PC-9 (cell line): ENCODE measurements at regions not wholly inside any gene's neighbourhood (a gene's known extent, or its start where the extent isn't known, plus 50 kb on each side); places are given as distances from the start of the nearest gene placed in this dataset.

ENCODE experiments used
- BruUV-seq: library from RNA; stranded (reverse); fragments of 400-500 nt; replicated peaks from 2 replicates; lab custom pipeline; 2021; lab: Mats Ljungman, UMichigan
- CTCF ChIA-PET: fragments of 300-600 bp; sonication (Branson Sonifier 250); formaldehyde crosslinking; loops from one replicate; lab custom pipeline; 2022; ENCODE audit warnings: antibody characterized with exemption; lab: Charles Lee
- POLR2A ChIA-PET: fragments of 300-600 bp; sonication (Branson Sonifier 250); formaldehyde crosslinking; loops from one replicate; lab custom pipeline; 2022; ENCODE audit warnings: antibody characterized with exemption; ENCODE audit not compliant: unreplicated experiment; lab: Charles Lee
- DNase-seq, 2 experiments: peaks; one replicate each; pipeline versions ENCODE4 v3.0.0 to v3.0.0-alpha.2; 2015 to 2022; ENCODE audit warnings: mixed read lengths in 1 of 2
- H2AFZ ChIP-seq: fragments of 200-600 bp; sonication (generic); 2 replicates; pipeline ENCODE4 v1.8.1; 2017; ENCODE audit warnings: antibody characterized with exemption
- H3F3A ChIP-seq: fragments of 200-600 bp; sonication (generic); 2 replicates; pipeline ENCODE4 v1.8.1; 2017; ENCODE audit warnings: antibody characterized with exemption, mild to moderate bottlenecking, low read depth; ENCODE audit not compliant: insufficient read depth
- H3K27ac ChIP-seq: fragments of 200-600 bp; sonication (generic); 2 replicates; pipeline ENCODE4 v1.6.1; 2016; ENCODE audit warnings: mixed run types
- H3K27me3 ChIP-seq: fragments of 200-600 bp; sonication (generic); 2 replicates; pipeline ENCODE4 v1.6.1; 2016; ENCODE audit warnings: low read depth, mixed run types; ENCODE audit not compliant: insufficient read depth
- H3K36me3 ChIP-seq: fragments of 200-600 bp; sonication (generic); 2 replicates; pipeline ENCODE4 v1.6.1; 2016; ENCODE audit warnings: low read depth, mixed run types
- H3K4me1 ChIP-seq: fragments of 200-600 bp; sonication (generic); replicated peaks from 2 replicates; pipeline ENCODE4 v1.6.1; 2016; ENCODE audit warnings: mixed run types; ENCODE audit not compliant: insufficient read depth
- H3K4me2 ChIP-seq: fragments of 200-600 bp; sonication (generic); 2 replicates; pipeline ENCODE4 v1.6.1; 2017; ENCODE audit warnings: mixed run types
- H3K4me3 ChIP-seq: fragments of 200-600 bp; sonication (generic); 2 replicates; pipeline ENCODE4 v1.6.1; 2016; ENCODE audit warnings: mixed run types
- H3K79me2 ChIP-seq: fragments of 200-600 bp; sonication (generic); 2 replicates; pipeline ENCODE4 v1.6.1; 2017; ENCODE audit warnings: low read depth, mixed run types
- H3K9me2 ChIP-seq: fragments of 200-600 bp; sonication (generic); 2 replicates; pipeline ENCODE4 v1.8.1; 2017; ENCODE audit warnings: mild to moderate bottlenecking; ENCODE audit not compliant: insufficient read depth
- H3K9me3 ChIP-seq: fragments of 200-600 bp; sonication (generic); 2 replicates; pipeline ENCODE4 v1.8.1; 2016; ENCODE audit warnings: low read depth; ENCODE audit not compliant: insufficient read depth
- H4K20me1 ChIP-seq: fragments of 200-600 bp; sonication (generic); 2 replicates; pipeline ENCODE4 v1.8.1; 2017; ENCODE audit not compliant: insufficient read depth
- CTCF ChIP-seq: fragments of 200-600 bp; sonication (generic); conservative IDR thresholded peaks from 2 replicates; pipeline ENCODE4 v1.6.1; 2017; ENCODE audit warnings: mixed run types, antibody characterized with exemption, mild to moderate bottlenecking, moderate library complexity
- EZH2 ChIP-seq: fragments of 200-600 bp; sonication (generic); IDR thresholded peaks from 2 replicates; pipeline ENCODE4 v1.8.0; 2017; ENCODE audit warnings: antibody characterized with exemption, low read depth
- intact Hi-C: fragments of 100-400 bp; cut with micrococcal nuclease; formaldehyde crosslinking; loops from one replicate; pipeline ENCODE4 v1.10.0; 2022; ENCODE audit not compliant: unreplicated experiment

- Histone ChIP-seq H3K79me2 (no peaks in the 10 kb centered on the region), H3K36me3 (no peaks in the 10 kb centered on the region), H3K27me3 (peaks cover 7% of the 10 kb centered on the region), H3K9me2 (no peaks in the 10 kb centered on the region), H3F3A (no peaks in the 10 kb centered on the region), H3K4me1 (no peaks in the 10 kb centered on the region), H2AFZ (no peak overlapping the region), H3K9me3 (no peaks in the 10 kb centered on the region), H3K4me3 (no peak overlapping the region), H3K4me2 (no peak overlapping the region), H4K20me1 (no peaks in the 10 kb centered on the region), H3K27ac (no peak overlapping the region)
- no peak for DNase-seq
- POLR2A ChIA-PET: interaction anchor here (0.5 kb wide), 1 partner anchor 779 kb away, joined by 38 read pairs; no protein-coding TSS in a partner anchor
- TF ChIP-seq CTCF: no peak
- TF ChIP-seq EZH2: no peak
- intact Hi-C loops: loop anchor here (5.0 kb wide), 1 partner anchor 184 kb away; no protein-coding TSS in a partner anchor
- CTCF ChIA-PET: no interaction called here
- BruUV-seq: no TSS peak
Observed at GRCh38 chr18:24543086-24543794, 82.8 kb downstream of the HRH4 start.

- POLR2A ChIA-PET: interaction anchor here (0.5 kb wide), 1 partner anchor 779 kb away, joined by 38 read pairs; no protein-coding TSS in a partner anchor
Observed at GRCh38 chr18:24543795-24544498, 83.5 kb downstream of the HRH4 start.

More at GRCh38 chr18:24543795-24544498, 83.5 kb downstream of the HRH4 start:
- no TSS peak for BruUV-seq
- no peak overlapping the region for H3K4me3 ChIP-seq
- no peaks in the 10 kb centered on the region for H3K36me3 ChIP-seq
- TF ChIP-seq EZH2 (no peak), CTCF (peak; percentile 64)
- H4K20me1 ChIP-seq: no peaks in the 10 kb centered on the region
- H2AFZ ChIP-seq: no peak overlapping the region
- no peaks in the 10 kb centered on the region for H3K9me2 ChIP-seq
- intact Hi-C loops: loop anchor here (5.0 kb wide), 1 partner anchor 183 kb away; no protein-coding TSS in a partner anchor
- H3K79me2 ChIP-seq: no peaks in the 10 kb centered on the region
- no peak overlapping the region for H3K4me2 ChIP-seq
- H3F3A ChIP-seq: no peaks in the 10 kb centered on the region
- DNase-seq: no peak
- no peak overlapping the region for H3K27ac ChIP-seq
- H3K9me3 ChIP-seq: no peaks in the 10 kb centered on the region
- CTCF ChIA-PET: no interaction called here
- H3K27me3 ChIP-seq: peaks cover 1% of the 10 kb centered on the region
- no peaks in the 10 kb centered on the region for H3K4me1 ChIP-seq
